PC-3 (cell line): ENCODE measurements at regions not wholly inside any gene's neighbourhood (a gene's known extent, or its start where the extent isn't known, plus 50 kb on each side); places are given as distances from the start of the nearest gene placed in this dataset.

Experiments used
- ATAC-seq: fragments of 200-7000 bp; cut with Tn5 transposase; 2 replicates; pipeline ENCODE4 v1.9.1; 2020; ENCODE audit warnings: mild to moderate bottlenecking, moderate library complexity
- BruUV-seq: library from RNA; stranded (reverse); fragments of 400-500 nt; replicated peaks from 2 replicates; lab custom pipeline; 2021; lab: Mats Ljungman, UMichigan
- CTCF ChIA-PET: fragments of 300-600 bp; sonication (Branson Sonifier 250); formaldehyde crosslinking; loops from one replicate; lab custom pipeline; 2022; ENCODE audit warnings: antibody characterized with exemption; lab: Charles Lee
- POLR2A ChIA-PET: fragments of 300-600 bp; sonication (Branson Sonifier 250); formaldehyde crosslinking; loops from one replicate; lab custom pipeline; 2022; ENCODE audit warnings: antibody characterized with exemption; ENCODE audit not compliant: unreplicated experiment; lab: Charles Lee
- DNase-seq: peaks from one replicate; pipeline ENCODE4 v3.0.0-alpha.2; 2015
- H2AFZ ChIP-seq: fragments of 300-600 bp; sonication (generic); 2 replicates; pipeline ENCODE4 v1.6.0; 2016; ENCODE audit warnings: antibody characterized with exemption, low read length
- H3F3A ChIP-seq: fragments of 300-600 bp; sonication (generic); one replicate; pipeline ENCODE4 v1.6.0; 2017; ENCODE audit warnings: antibody characterized with exemption, low read length, control low read depth, mild to moderate bottlenecking; ENCODE audit not compliant: unreplicated experiment
- H3K27ac ChIP-seq: fragments of 300-600 bp; sonication (generic); 2 replicates; pipeline ENCODE4 v1.5.1; 2016; ENCODE audit warnings: mild to moderate bottlenecking, low read length
- H3K27me3 ChIP-seq: fragments of 300-600 bp; sonication (generic); 2 replicates; pipeline ENCODE4 v1.6.1; 2016; ENCODE audit warnings: low read length, mixed read lengths
- H3K36me3 ChIP-seq: fragments of 300-600 bp; sonication (generic); 2 replicates; pipeline ENCODE4 v1.6.1; 2016; ENCODE audit warnings: low read depth, mixed run types, low read length, mixed read lengths
- H3K4me1 ChIP-seq: fragments of 300-600 bp; sonication (generic); 2 replicates; pipeline ENCODE4 v1.5.1; 2016; ENCODE audit warnings: low read length; ENCODE audit not compliant: insufficient read depth
- H3K4me2 ChIP-seq: fragments of 300-600 bp; sonication (generic); 2 replicates; pipeline ENCODE4 v1.6.0; 2016; ENCODE audit warnings: low read length
- H3K4me3 ChIP-seq: fragments of 300-600 bp; sonication (generic); 2 replicates; pipeline ENCODE4 v1.5.1; 2016; ENCODE audit warnings: mild to moderate bottlenecking, low read length, mixed read lengths
- H3K79me2 ChIP-seq: fragments of 300-600 bp; sonication (generic); 2 replicates; pipeline ENCODE4 v1.6.1; 2017; ENCODE audit warnings: low read length, mixed read lengths
- H3K9ac ChIP-seq: fragments of 300-600 bp; sonication (generic); 2 replicates; pipeline ENCODE4 v1.6.0; 2016; ENCODE audit warnings: mild to moderate bottlenecking, low read length
- H3K9me2 ChIP-seq: fragments of 300-600 bp; sonication (generic); replicated peaks from 2 replicates; pipeline ENCODE4 v1.6.1; 2016; ENCODE audit warnings: mixed run types, low read length, mixed read lengths
- H3K9me3 ChIP-seq: fragments of 300-600 bp; sonication (generic); 2 replicates; pipeline ENCODE4 v1.6.1; 2016; ENCODE audit warnings: low read length, mixed read lengths
- H4K20me1 ChIP-seq: fragments of 300-600 bp; sonication (generic); 2 replicates; pipeline ENCODE4 v1.6.1; 2016; ENCODE audit warnings: low read length, mixed read lengths
- CTCF ChIP-seq: fragments of 300-600 bp; sonication (generic); conservative IDR thresholded peaks from 2 replicates; pipeline ENCODE4 v1.5.1; 2017; ENCODE audit warnings: antibody characterized with exemption, low read depth, mild to moderate bottlenecking, low read length
- EZH2 ChIP-seq: fragments of 300-600 bp; sonication (generic); IDR thresholded peaks from one replicate; pipeline ENCODE4 v1.6.1; 2017; ENCODE audit warnings: antibody characterized with exemption, mild to moderate bottlenecking, low read length; ENCODE audit not compliant: unreplicated experiment
- EZH2phosphoT487 ChIP-seq: fragments of 300-600 bp; sonication (generic); IDR thresholded peaks from 2 replicates; pipeline ENCODE4 v1.6.1; 2018; ENCODE audit warnings: mild to moderate bottlenecking, antibody characterized with exemption, low read length, borderline replicate concordance
- intact Hi-C: fragments of 100-400 bp; cut with micrococcal nuclease; formaldehyde crosslinking; loops from 2 replicates; pipeline ENCODE4 v1.9.0; 2023

GRCh38 chr17:62178579-62178978 lies 113.5 kb upstream of the MED13 start:
- H3K9me2 ChIP-seq, result no peaks in the 10 kb centered on the region
- H3K36me3 ChIP-seq, result no peaks in the 10 kb centered on the region
- ATAC-seq (peak; percentile 48), DNase-seq (peak; percentile 68)
- no peaks in the 10 kb centered on the region for H3K9me3 ChIP-seq
- peak overlapping the region; percentile 31 for H3K27ac ChIP-seq
- no peaks in the 10 kb centered on the region for H3K79me2 ChIP-seq
- intact Hi-C loops, result loop anchor here (5.0 to 10.0 kb wide), 3 partner anchors 114 to 316 kb away; partner anchors contain the start of genes BRIP1 and MED13
- no peaks in the 10 kb centered on the region for H3K27me3 ChIP-seq
- H3F3A ChIP-seq, result no peaks in the 10 kb centered on the region
- H3K9ac ChIP-seq, result peak overlapping the region; percentile 10; the same call in 1 of the 2 replicates
- no TSS peak for BruUV-seq
- H2AFZ ChIP-seq, result peak overlapping the region; percentile 50
- H3K4me2 ChIP-seq, result peak overlapping the region; percentile 1; the same call in 1 of the 2 replicates
- H3K4me1 ChIP-seq, result peaks cover 19% of the 10 kb centered on the region
- no peaks in the 10 kb centered on the region for H4K20me1 ChIP-seq
- no peak overlapping the region for H3K4me3 ChIP-seq
- TF ChIP-seq EZH2 (no peak), CTCF (no peak), EZH2phosphoT487 (no peak)
- CTCF ChIA-PET, result interaction anchor here (0.7 to 1.1 kb wide), 2 partner anchors 69 to 85 kb away, joined by 3 to 5 read pairs; no protein-coding TSS in a partner anchor
- POLR2A ChIA-PET, result interaction anchor here (0.9 kb wide), 1 partner anchor 67 kb away, joined by 3 read pairs; no protein-coding TSS in a partner anchor

GRCh38 chr17:62172492-62173291 lies 107.6 kb upstream of the MED13 start:
- Histone ChIP-seq H3K36me3 (no peaks in the 10 kb centered on the region), H3K9ac (no peak overlapping the region), H3K79me2 (no peaks in the 10 kb centered on the region), H4K20me1 (no peaks in the 10 kb centered on the region), H3K27ac (no peak overlapping the region), H3K9me3 (no peaks in the 10 kb centered on the region), H3K4me1 (no peaks in the 10 kb centered on the region), H3K4me2 (no peak overlapping the region), H3K4me3 (no peak overlapping the region), H3F3A (no peaks in the 10 kb centered on the region), H2AFZ (no peak overlapping the region), H3K27me3 (no peaks in the 10 kb centered on the region), H3K9me2 (no peaks in the 10 kb centered on the region)
- intact Hi-C loops, result loop anchor here (10.0 kb wide), 2 partner anchors 108 to 228 kb away; partner anchors contain the start of gene MED13
- ATAC-seq (no peak), DNase-seq (no peak)
- TF ChIP-seq CTCF (no peak), EZH2phosphoT487 (no peak), EZH2 (no peak)
- POLR2A ChIA-PET, result no interaction called here
- CTCF ChIA-PET, result no interaction called here
- BruUV-seq, result no TSS peak

- no peak for TF ChIP-seq EZH2phosphoT487
- no peak for TF ChIP-seq EZH2
- no peak for TF ChIP-seq CTCF
- Histone ChIP-seq H2AFZ (no peak overlapping the region), H3K36me3 (no peaks in the 10 kb centered on the region), H3K9me2 (no peaks in the 10 kb centered on the region), H3K27ac (no peak overlapping the region), H3K4me1 (peaks cover 34% of the 10 kb centered on the region), H3K9ac (no peak overlapping the region), H3F3A (peaks cover 4% of the 10 kb centered on the region), H3K27me3 (no peaks in the 10 kb centered on the region), H3K4me3 (no peak overlapping the region), H3K9me3 (no peaks in the 10 kb centered on the region), H3K79me2 (no peaks in the 10 kb centered on the region), H4K20me1 (no peaks in the 10 kb centered on the region), H3K4me2 (no peak overlapping the region)
- no peak for DNase-seq
- intact Hi-C loops, result no loop called here
- ChIA-PET CTCF (no interaction called here), POLR2A (no interaction called here)
- no TSS peak for BruUV-seq
- ATAC-seq, result no peak
Observed at GRCh38 chr17:62167076-62167475, 102.0 kb upstream of the MED13 start.
